GM19397 (cell line): ENCODE measurements at regions not wholly inside any gene's neighbourhood (a gene's known extent, or its start where the extent isn't known, plus 50 kb on each side); places are given as distances from the start of the nearest gene placed in this dataset.

Experiments
- ATAC-seq: cut with Tn5 transposase; IDR thresholded peaks from one replicate; pipeline ENCODE4 v1.9.1; 2021; ENCODE audit warnings: mild to moderate bottlenecking, moderate library complexity; ENCODE audit not compliant: unreplicated experiment

GRCh38 chr1:38303843-38304242 is 257.2 kb upstream of the POU3F1 start:
- no peak for ATAC-seq

GRCh38 chr1:38301040-38301439 is 254.4 kb upstream of the POU3F1 start:
- no peak for ATAC-seq

- ATAC-seq: no peak
Measured at GRCh38 chr1:38300616-38301015, 254.0 kb upstream of the POU3F1 start.

- ATAC-seq: no peak
Measured at GRCh38 chr1:38297842-38298241, 251.2 kb upstream of the POU3F1 start.

GRCh38 chr1:38297246-38297645 is 250.7 kb upstream of the POU3F1 start:
- no peak for ATAC-seq

GRCh38 chr1:38296047-38296446 is 249.5 kb upstream of the POU3F1 start:
- ATAC-seq: no peak

GRCh38 chr1:38293567-38293966 is 247.0 kb upstream of the POU3F1 start:
- no peak for ATAC-seq

GRCh38 chr1:38292969-38293368 is 246.4 kb upstream of the POU3F1 start:
- ATAC-seq: no peak

GRCh38 chr1:38291906-38292521 is 245.4 kb upstream of the POU3F1 start:
- no peak for ATAC-seq

GRCh38 chr1:38291336-38291735 is 244.7 kb upstream of the POU3F1 start:
- ATAC-seq: no peak

GRCh38 chr1:38289034-38289433 is 242.4 kb upstream of the POU3F1 start:
- no peak for ATAC-seq

GRCh38 chr1:38287547-38287946 is 241.0 kb upstream of the POU3F1 start:
- no peak for ATAC-seq

- ATAC-seq: no peak
Measured at GRCh38 chr1:38287036-38287435, 240.4 kb upstream of the POU3F1 start.

- no peak for ATAC-seq
Measured at GRCh38 chr1:38285807-38286530, 239.4 kb upstream of the POU3F1 start.

GRCh38 chr1:38284953-38285352 is 238.4 kb upstream of the POU3F1 start:
- ATAC-seq: no peak

GRCh38 chr1:38283696-38284470 is 237.3 kb upstream of the POU3F1 start:
- ATAC-seq: no peak

- no peak for ATAC-seq
Measured at GRCh38 chr1:38279148-38279547, 232.6 kb upstream of the POU3F1 start.

GRCh38 chr1:38277646-38278045 is 231.1 kb upstream of the POU3F1 start:
- no peak for ATAC-seq

- no peak for ATAC-seq
Measured at GRCh38 chr1:38275960-38276359, 229.4 kb upstream of the POU3F1 start.

- ATAC-seq: no peak
Measured at GRCh38 chr1:38274974-38275373, 228.4 kb upstream of the POU3F1 start.

GRCh38 chr1:38273196-38273804 is 226.7 kb upstream of the POU3F1 start:
- ATAC-seq: no peak

GRCh38 chr1:38272515-38272914 is 225.9 kb upstream of the POU3F1 start:
- no peak for ATAC-seq
